SK-N-SH treated with all-trans-retinoic acid at 6 μM for 48 hours (cell line): ENCODE measurements at regions not wholly inside any gene's neighbourhood (a gene's known extent, or its start where the extent isn't known, plus 50 kb on each side); places are given as distances from the start of the nearest gene placed in this dataset.

Experiments used
- TCF4 ChIP-seq: fragments of 250-450 bp; sonication (Bioruptor Pico); IDR thresholded peaks from 2 replicates; pipeline ENCODE4 v1.8.0; 2021; ENCODE audit warnings: mild to moderate bottlenecking, moderate library complexity, borderline replicate concordance
- ZFP3 ChIP-seq: fragments of 250-450 bp; sonication (Bioruptor Pico); IDR thresholded peaks from 2 replicates; pipeline ENCODE4 v1.5.0; 2020; ENCODE audit warnings: mild to moderate bottlenecking, moderate library complexity

GRCh38 chr17:73749337-73749823 lies 105.1 kb upstream of the SDK2 start:
- TF ChIP-seq TCF4 (CRISPR knock-in tag) (no peak), ZFP3 (CRISPR knock-in tag) (no peak)
